HG02885 (cell line): ENCODE measurements at regions not wholly inside any gene's neighbourhood (a gene's known extent, or its start where the extent isn't known, plus 50 kb on each side); places are given as distances from the start of the nearest gene placed in this dataset.
"Not testable (repeated sequence)": the region's sequence is repeated elsewhere in the genome, so short reads cannot be mapped to it uniquely, and the experiment has no call there.

Experiments used
- ATAC-seq: cut with Tn5 transposase; IDR thresholded peaks from one replicate; pipeline ENCODE4 v1.9.1; 2021; ENCODE audit warnings: mild to moderate bottlenecking; ENCODE audit not compliant: unreplicated experiment, poor library complexity

- peak; percentile 62 for ATAC-seq
Measured at GRCh38 chrX:142804085-142804484, 221.6 kb upstream of the SPANXN4 start.

- ATAC-seq: no peak
Measured at GRCh38 chrX:142819461-142819860, 206.3 kb upstream of the SPANXN4 start.

DNA sequence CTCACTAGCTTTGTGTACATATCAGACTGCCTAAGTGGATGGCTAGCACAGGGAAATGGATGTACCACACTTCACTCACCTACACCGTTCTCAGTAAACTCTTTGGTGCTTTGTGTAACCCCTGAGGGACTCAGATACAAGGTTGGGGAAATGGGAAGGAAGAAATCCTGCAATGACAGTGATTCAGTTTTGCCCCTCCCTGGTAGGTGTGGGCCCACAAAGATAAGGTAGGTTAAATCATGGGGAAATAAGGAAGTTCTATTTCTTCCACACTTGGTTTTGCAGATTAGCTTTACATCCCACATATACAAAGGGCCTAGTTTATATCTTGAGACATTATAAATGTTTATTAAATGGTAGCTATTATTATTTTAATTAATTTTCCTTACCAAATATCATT lies 197.6 kb upstream of the SPANXN4 start:
- no peak for ATAC-seq

- no peak for ATAC-seq
Measured at GRCh38 chrX:142831961-142832530, 193.7 kb upstream of the SPANXN4 start.

DNA sequence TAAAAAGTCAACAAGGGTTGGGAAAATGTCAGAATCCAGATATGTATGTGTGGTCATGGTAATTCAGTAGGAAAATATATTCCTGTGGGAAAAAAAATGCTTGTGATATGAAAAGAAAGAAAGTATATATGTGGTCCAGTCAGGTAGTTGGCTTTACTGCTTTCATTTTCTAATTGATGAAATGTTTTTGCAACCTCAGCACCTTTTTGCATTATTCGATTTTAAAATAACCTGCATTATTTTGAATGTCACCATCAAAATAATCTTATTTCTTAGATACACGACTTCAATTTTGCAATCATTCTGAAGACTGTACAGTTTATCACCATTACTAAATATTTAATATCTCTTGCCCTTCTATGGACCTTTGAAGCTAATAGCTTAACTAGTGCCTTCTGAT lies 170.8 kb upstream of the SPANXN4 start:
- no peak for ATAC-seq

GRCh38 chrX:142860944-142861343 lies 164.8 kb upstream of the SPANXN4 start:
- ATAC-seq: no peak

GRCh38 chrX:142861557-142861956 lies 164.2 kb upstream of the SPANXN4 start:
- no peak for ATAC-seq

DNA sequence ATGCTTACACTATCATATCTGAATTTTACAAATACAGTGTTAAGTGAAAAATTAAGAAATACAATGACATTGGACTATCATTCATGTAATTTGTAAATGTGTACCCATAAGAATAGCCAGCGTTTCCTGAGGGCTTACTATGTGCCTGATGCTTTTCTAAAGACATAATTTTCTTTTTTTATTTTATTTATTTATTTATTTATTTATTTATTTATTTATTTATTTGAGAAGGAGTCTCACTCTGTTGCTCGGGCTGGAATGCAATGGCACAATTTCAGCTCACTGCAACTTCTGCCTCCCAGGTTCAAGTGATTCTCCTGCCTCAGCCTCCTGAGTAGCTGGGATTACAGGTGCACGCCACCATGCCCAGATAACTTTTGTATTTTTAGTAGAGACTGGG lies 159.5 kb upstream of the SPANXN4 start:
- ATAC-seq: not testable (repeated sequence)

GRCh38 chrX:142873214-142873613 lies 152.5 kb upstream of the SPANXN4 start:
- no peak for ATAC-seq

- no peak for ATAC-seq
Measured at GRCh38 chrX:142884881-142885280, 140.8 kb upstream of the SPANXN4 start.

- ATAC-seq: peak; percentile 79
Measured at GRCh38 chrX:142891046-142891445, 134.7 kb upstream of the SPANXN4 start.

DNA sequence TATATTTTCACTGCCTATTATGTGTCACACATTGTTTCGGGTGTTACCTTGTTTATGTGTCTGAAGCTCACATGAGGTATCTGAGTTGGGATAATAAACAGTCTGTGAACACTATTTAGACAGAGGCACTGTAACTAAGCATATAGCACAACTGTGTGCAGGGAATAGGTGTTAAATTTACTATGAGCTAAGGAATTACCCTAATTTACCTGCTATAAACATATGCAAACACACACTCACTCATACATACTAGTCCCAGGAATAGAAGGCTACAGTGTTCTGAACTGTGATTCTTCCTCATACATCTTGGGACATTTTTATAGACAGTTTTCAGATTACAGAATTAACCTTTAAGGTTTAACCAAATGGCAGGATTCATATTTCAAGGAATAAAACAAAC lies 127.6 kb upstream of the SPANXN4 start:
- ATAC-seq: no peak

- ATAC-seq: no peak
Measured at GRCh38 chrX:142923201-142923600, 102.5 kb upstream of the SPANXN4 start.

GRCh38 chrX:142938793-142939192 lies 86.9 kb upstream of the SPANXN4 start:
- ATAC-seq: no peak

- ATAC-seq: not testable (repeated sequence)
Measured at GRCh38 chrX:142972147-142972809, 53.5 kb upstream of the SPANXN4 start.
